ENCODE measurements at regions not wholly inside any gene's neighbourhood (a gene's known extent, or its start where the extent isn't known, plus 50 kb on each side); places are given as distances from the start of the nearest gene placed in this dataset.

GRCh38 chrX:40373025-40373424 is 207.7 kb upstream of the ATP6AP2 start:
- TF ChIP-seq EZH2 (IDR thresholded peaks at IDR 0.05; ENCODE audit: low read depth) (no peak), CTCF (conservative IDR thresholded peaks at IDR 0.05) (no peak)
- Histone ChIP-seq H3K36me3 (ENCODE audit: low read depth) (no peaks in the 10 kb centered on the region), H3K27me3 (ENCODE audit: insufficient read depth, low read depth) (no peaks in the 10 kb centered on the region), H3K4me3 (no peak overlapping the region), H3K4me1 (replicated peaks; ENCODE audit: insufficient read depth) (no peaks in the 10 kb centered on the region), H4K20me1 (ENCODE audit: insufficient read depth) (no peaks in the 10 kb centered on the region), H3K9me3 (ENCODE audit: insufficient read depth, low read depth) (no peaks in the 10 kb centered on the region), H3K27ac (no peak overlapping the region), H3K79me2 (ENCODE audit: low read depth) (no peaks in the 10 kb centered on the region), H3F3A (ENCODE audit: insufficient read depth, low read depth) (no peaks in the 10 kb centered on the region), H3K9me2 (ENCODE audit: insufficient read depth) (no peaks in the 10 kb centered on the region), H3K4me2 (no peak overlapping the region), H2AFZ (no peak overlapping the region)
- intact Hi-C loops (cut with micrococcal nuclease; ENCODE audit: unreplicated experiment), result no loop called here
- no TSS peak for BruUV-seq (replicated peaks)
- POLR2A ChIA-PET (ENCODE audit: unreplicated experiment), result no interaction called here
- no peak for DNase-seq
- CTCF ChIA-PET, result no interaction called here

- intact Hi-C loops (cut with micrococcal nuclease; ENCODE audit: unreplicated experiment), result no loop called here
Observed at GRCh38 chrX:40371376-40371775, 209.4 kb upstream of the ATP6AP2 start.

GRCh38 chrX:40368611-40369061 is 212.1 kb upstream of the ATP6AP2 start:
- intact Hi-C loops (cut with micrococcal nuclease; ENCODE audit: unreplicated experiment), result no loop called here
- Histone ChIP-seq H3K4me1 (replicated peaks; ENCODE audit: insufficient read depth) (no peaks in the 10 kb centered on the region), H4K20me1 (ENCODE audit: insufficient read depth) (no peaks in the 10 kb centered on the region), H3K27me3 (ENCODE audit: insufficient read depth, low read depth) (no peaks in the 10 kb centered on the region), H3K79me2 (ENCODE audit: low read depth) (no peaks in the 10 kb centered on the region), H3K9me3 (ENCODE audit: insufficient read depth, low read depth) (no peaks in the 10 kb centered on the region), H3K36me3 (ENCODE audit: low read depth) (no peaks in the 10 kb centered on the region), H2AFZ (no peak overlapping the region), H3K27ac (no peak overlapping the region), H3F3A (ENCODE audit: insufficient read depth, low read depth) (no peaks in the 10 kb centered on the region), H3K4me2 (no peak overlapping the region), H3K4me3 (no peak overlapping the region), H3K9me2 (ENCODE audit: insufficient read depth) (no peaks in the 10 kb centered on the region)
- DNase-seq, result no peak
- TF ChIP-seq CTCF (conservative IDR thresholded peaks at IDR 0.05) (no peak), EZH2 (IDR thresholded peaks at IDR 0.05; ENCODE audit: low read depth) (no peak)
- BruUV-seq (replicated peaks), result no TSS peak
- ChIA-PET CTCF (no interaction called here), POLR2A (ENCODE audit: unreplicated experiment) (no interaction called here)

More at GRCh38 chrX:40371376-40371775, 209.4 kb upstream of the ATP6AP2 start:
- Histone ChIP-seq H3K27me3 (ENCODE audit: insufficient read depth, low read depth) (no peaks in the 10 kb centered on the region), H3K79me2 (ENCODE audit: low read depth) (no peaks in the 10 kb centered on the region), H3K4me3 (no peak overlapping the region), H2AFZ (no peak overlapping the region), H3K4me2 (no peak overlapping the region), H3F3A (ENCODE audit: insufficient read depth, low read depth) (no peaks in the 10 kb centered on the region), H3K9me2 (ENCODE audit: insufficient read depth) (no peaks in the 10 kb centered on the region), H3K9me3 (ENCODE audit: insufficient read depth, low read depth) (no peaks in the 10 kb centered on the region), H3K27ac (no peak overlapping the region), H3K4me1 (replicated peaks; ENCODE audit: insufficient read depth) (no peaks in the 10 kb centered on the region), H3K36me3 (ENCODE audit: low read depth) (no peaks in the 10 kb centered on the region), H4K20me1 (ENCODE audit: insufficient read depth) (no peaks in the 10 kb centered on the region)
- TF ChIP-seq CTCF (conservative IDR thresholded peaks at IDR 0.05) (no peak), EZH2 (IDR thresholded peaks at IDR 0.05; ENCODE audit: low read depth) (no peak)
- POLR2A ChIA-PET (ENCODE audit: unreplicated experiment), result no interaction called here
- no TSS peak for BruUV-seq (replicated peaks)
- no peak for DNase-seq
- CTCF ChIA-PET, result no interaction called here

Measured in PC-9 (cell line).